ENCODE measurements at regions not wholly inside any gene's neighbourhood (a gene's known extent, or its start where the extent isn't known, plus 50 kb on each side); places are given as distances from the start of the nearest gene placed in this dataset.
A peak's percentile ranks its signal among the peaks of the same experiment; 100 is the strongest.

DNA sequence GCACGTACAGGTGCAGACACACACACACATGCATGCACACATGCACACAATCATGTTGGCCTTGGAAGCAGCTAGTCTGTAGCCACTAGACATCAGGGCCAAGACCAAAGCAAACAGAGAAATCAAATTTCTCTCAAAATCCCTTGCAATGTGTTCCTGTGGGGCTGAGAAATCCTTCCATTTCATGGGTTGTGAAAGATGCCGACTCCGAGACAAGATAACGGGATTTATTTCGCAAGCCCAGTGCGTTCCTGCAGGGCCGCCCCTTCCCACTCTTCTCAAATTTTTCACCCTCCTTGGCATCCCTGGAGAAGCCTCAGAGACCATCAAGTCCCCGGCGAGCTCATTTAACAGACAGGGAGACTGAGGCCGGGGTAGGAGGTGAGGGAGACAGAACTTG lies 366.7 kb downstream of the MN1 start:
- Histone ChIP-seq H3K36me3 (ENCODE audit: control insufficient read depth in 4 of 4, insufficient read depth in 4 of 4, low read length in 4 of 4) (no peaks in the 10 kb centered on the region), H3K9me3 (ENCODE audit: control insufficient read depth in 4 of 4, insufficient read depth in 3 of 4, low read length in 3 of 4) (peaks cover 0 to 10% (median 3%) of the 10 kb centered on the region in 4 donors), H3K4me3 (no peak overlapping the region), H3K9ac (ENCODE audit: insufficient read depth in 1 of 2, low read length in 2 of 2) (no peak overlapping the region), H3K27ac (ENCODE audit: low read depth in 1 of 2, low read length in 1 of 2) (no peak overlapping the region), H3K4me1 (ENCODE audit: control insufficient read depth in 5 of 5, insufficient read depth in 5 of 5, low read length in 5 of 5) (peaks cover 0 to 27% (median 0%) of the 10 kb centered on the region in 5 donors), H3K27me3 (ENCODE audit: control insufficient read depth in 3 of 3, insufficient read depth in 3 of 3, low read length in 2 of 3) (no peaks in the 10 kb centered on the region)
- DNase-seq = no peak
- WGBS, 2 donors = 81 to 85% methylated on average over 10 of the region's 10 CpGs
- TF ChIP-seq, protein P1, sequence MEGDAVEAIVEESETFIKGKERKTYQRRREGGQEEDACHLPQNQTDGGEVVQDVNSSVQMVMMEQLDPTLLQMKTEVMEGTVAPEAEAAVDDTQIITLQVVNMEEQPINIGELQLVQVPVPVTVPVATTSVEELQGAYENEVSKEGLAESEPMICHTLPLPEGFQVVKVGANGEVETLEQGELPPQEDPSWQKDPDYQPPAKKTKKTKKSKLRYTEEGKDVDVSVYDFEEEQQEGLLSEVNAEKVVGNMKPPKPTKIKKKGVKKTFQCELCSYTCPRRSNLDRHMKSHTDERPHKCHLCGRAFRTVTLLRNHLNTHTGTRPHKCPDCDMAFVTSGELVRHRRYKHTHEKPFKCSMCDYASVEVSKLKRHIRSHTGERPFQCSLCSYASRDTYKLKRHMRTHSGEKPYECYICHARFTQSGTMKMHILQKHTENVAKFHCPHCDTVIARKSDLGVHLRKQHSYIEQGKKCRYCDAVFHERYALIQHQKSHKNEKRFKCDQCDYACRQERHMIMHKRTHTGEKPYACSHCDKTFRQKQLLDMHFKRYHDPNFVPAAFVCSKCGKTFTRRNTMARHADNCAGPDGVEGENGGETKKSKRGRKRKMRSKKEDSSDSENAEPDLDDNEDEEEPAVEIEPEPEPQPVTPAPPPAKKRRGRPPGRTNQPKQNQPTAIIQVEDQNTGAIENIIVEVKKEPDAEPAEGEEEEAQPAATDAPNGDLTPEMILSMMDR (IDR thresholded peaks at IDR 0.05; ENCODE audit: control extremely low read depth, extremely low read depth) = no peak
- no peak for ATAC-seq (ENCODE audit: insufficient read depth, low FRiP score)

DNA sequence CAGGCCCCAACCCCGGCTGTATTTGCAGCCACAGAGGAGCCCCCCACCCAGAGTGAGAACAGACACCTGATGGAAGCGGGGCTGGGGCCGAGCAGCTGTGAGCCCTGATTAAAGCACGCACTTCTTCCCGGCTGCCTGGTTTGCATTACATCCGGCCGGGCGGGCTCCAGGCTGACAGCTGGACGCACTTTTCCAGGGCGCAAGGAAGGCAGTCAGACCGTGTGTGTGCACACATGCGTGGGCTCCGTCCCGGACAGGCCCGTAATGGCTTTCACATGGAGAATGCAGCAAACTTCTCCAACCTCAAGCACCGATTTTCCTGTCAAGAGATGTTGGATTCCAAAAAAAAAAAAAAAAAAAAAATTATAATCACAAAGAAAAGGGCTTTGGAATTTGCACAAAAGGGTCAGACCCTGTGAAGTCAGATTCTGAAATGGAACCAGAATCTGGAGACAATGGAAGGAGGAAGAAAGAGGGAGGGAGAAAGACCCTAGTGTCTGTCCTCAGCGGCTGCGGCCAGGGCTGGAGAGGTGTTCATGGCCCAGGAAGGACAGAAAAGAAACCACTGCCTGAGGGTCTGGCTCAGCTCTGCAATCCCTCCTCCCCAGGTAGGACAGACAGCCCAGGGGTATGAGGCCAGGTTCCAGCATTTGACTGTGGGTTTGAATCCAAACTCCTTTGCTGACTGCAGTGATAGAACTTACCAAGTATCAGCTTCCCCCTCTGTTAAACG lies 365.5 kb downstream of the MN1 start:
- 47% methylated on average over 18 to 19 of the region's 19 CpGs for WGBS, 2 donors
- peak; percentile 74 to 80 (median 79) for DNase-seq

GRCh38 chr22:27436591-27436990 lies 365.0 kb downstream of the MN1 start:
- TF ChIP-seq, protein P1 (IDR thresholded peaks at IDR 0.05; ENCODE audit: control extremely low read depth, extremely low read depth) = no peak
- Histone ChIP-seq H3K9me3 (ENCODE audit: control insufficient read depth in 4 of 4, insufficient read depth in 3 of 4, low read length in 3 of 4) (peaks cover 0 to 8% (median 3%) of the 10 kb centered on the region in 4 donors), H3K9ac (ENCODE audit: insufficient read depth in 1 of 2, low read length in 2 of 2) (no peak overlapping the region), H3K4me3 (no peak overlapping the region), H3K27me3 (ENCODE audit: control insufficient read depth in 3 of 3, insufficient read depth in 3 of 3, low read length in 2 of 3) (no peaks in the 10 kb centered on the region), H3K36me3 (ENCODE audit: control insufficient read depth in 4 of 4, insufficient read depth in 4 of 4, low read length in 4 of 4) (no peaks in the 10 kb centered on the region), H3K27ac (ENCODE audit: low read depth in 1 of 2, low read length in 1 of 2) (no peak overlapping the region), H3K4me1 (ENCODE audit: control insufficient read depth in 5 of 5, insufficient read depth in 5 of 5, low read length in 5 of 5) (peaks cover 0 to 17% (median 0%) of the 10 kb centered on the region in 5 donors)
- DNase-seq = no peak
- ATAC-seq (ENCODE audit: insufficient read depth, low FRiP score) = no peak
- 90 to 97% methylated on average over 7 of the region's 7 CpGs for WGBS, 2 donors

More for the DNA sequence above, 365.5 kb downstream of the MN1 start:
- H3K4me1 ChIP-seq (ENCODE audit: control insufficient read depth in 5 of 5, insufficient read depth in 5 of 5, low read length in 5 of 5) = peaks cover 0 to 17% (median 0%) of the 10 kb centered on the region in 5 donors
- no peak overlapping the region for H3K27ac ChIP-seq (ENCODE audit: low read depth in 1 of 2, low read length in 1 of 2)
- H3K27me3 ChIP-seq (ENCODE audit: control insufficient read depth in 3 of 3, insufficient read depth in 3 of 3, low read length in 2 of 3) = no peaks in the 10 kb centered on the region
- ATAC-seq (ENCODE audit: insufficient read depth, low FRiP score) = no peak
- H3K4me3 ChIP-seq = no peak overlapping the region
- H3K9ac ChIP-seq (ENCODE audit: insufficient read depth in 1 of 2, low read length in 2 of 2) = no peak overlapping the region
- H3K36me3 ChIP-seq (ENCODE audit: control insufficient read depth in 4 of 4, insufficient read depth in 4 of 4, low read length in 4 of 4) = no peaks in the 10 kb centered on the region
- peaks cover 0 to 10% (median 3%) of the 10 kb centered on the region in 4 donors for H3K9me3 ChIP-seq (ENCODE audit: control insufficient read depth in 4 of 4, insufficient read depth in 3 of 4, low read length in 3 of 4)
- TF ChIP-seq, protein P1 (IDR thresholded peaks at IDR 0.05; ENCODE audit: control extremely low read depth, extremely low read depth) = no peak

Measured in lung (tissue), 11 donors.